ENCODE measurements at regions not wholly inside any gene's neighbourhood (a gene's known extent, or its start where the extent isn't known, plus 50 kb on each side); places are given as distances from the start of the nearest gene placed in this dataset.
A peak's percentile ranks its signal among the peaks of the same experiment; 100 is the strongest.

DNA sequence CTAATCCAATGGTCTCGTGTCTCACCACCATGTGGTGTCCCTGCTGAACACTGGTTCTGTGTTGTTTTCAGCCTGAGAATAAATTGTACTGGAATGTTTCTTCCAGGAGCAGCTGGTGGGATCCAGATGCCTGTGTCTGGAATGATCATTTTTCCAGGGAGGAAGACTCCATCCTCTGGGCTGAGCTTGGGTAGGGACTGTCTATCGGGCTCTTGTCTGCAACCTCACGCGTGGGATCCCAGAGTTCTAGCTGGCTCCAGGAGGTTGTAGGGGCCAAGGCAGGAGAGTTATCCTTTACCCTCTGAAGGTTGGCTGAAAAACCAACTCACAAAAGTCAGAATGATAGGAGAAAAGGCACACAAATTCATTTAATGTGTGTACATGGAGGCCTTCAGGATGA is 144.1 kb upstream of the B3GAT1 start:
- H3K36me3 ChIP-seq, result no peaks in the 10 kb centered on the region
- H3K27ac ChIP-seq, result no peak overlapping the region
- H3K4me3 ChIP-seq, result no peak overlapping the region
- intact Hi-C loops (cut with DNase I), result no loop called here
- peak; percentile 33 for DNase-seq
- TF ChIP-seq, protein P1, sequence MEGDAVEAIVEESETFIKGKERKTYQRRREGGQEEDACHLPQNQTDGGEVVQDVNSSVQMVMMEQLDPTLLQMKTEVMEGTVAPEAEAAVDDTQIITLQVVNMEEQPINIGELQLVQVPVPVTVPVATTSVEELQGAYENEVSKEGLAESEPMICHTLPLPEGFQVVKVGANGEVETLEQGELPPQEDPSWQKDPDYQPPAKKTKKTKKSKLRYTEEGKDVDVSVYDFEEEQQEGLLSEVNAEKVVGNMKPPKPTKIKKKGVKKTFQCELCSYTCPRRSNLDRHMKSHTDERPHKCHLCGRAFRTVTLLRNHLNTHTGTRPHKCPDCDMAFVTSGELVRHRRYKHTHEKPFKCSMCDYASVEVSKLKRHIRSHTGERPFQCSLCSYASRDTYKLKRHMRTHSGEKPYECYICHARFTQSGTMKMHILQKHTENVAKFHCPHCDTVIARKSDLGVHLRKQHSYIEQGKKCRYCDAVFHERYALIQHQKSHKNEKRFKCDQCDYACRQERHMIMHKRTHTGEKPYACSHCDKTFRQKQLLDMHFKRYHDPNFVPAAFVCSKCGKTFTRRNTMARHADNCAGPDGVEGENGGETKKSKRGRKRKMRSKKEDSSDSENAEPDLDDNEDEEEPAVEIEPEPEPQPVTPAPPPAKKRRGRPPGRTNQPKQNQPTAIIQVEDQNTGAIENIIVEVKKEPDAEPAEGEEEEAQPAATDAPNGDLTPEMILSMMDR (IDR thresholded peaks at IDR 0.05), result no peak
- no peak for TF ChIP-seq POLR2AphosphoS5 (IDR thresholded peaks at IDR 0.05)
- TF ChIP-seq EP300 (IDR thresholded peaks at IDR 0.05), result no peak
- TF ChIP-seq POLR2A (IDR thresholded peaks at IDR 0.05), result no peak
- H3K4me1 ChIP-seq, result no peaks in the 10 kb centered on the region
- WGBS, 2 donors, result 95% methylated on average over 4 of the region's 4 CpGs
- H3K27me3 ChIP-seq, result peaks cover 0 to 3% (median 0%) of the 10 kb centered on the region in 3 donors
- H3K9me3 ChIP-seq, result no peaks in the 10 kb centered on the region

DNA sequence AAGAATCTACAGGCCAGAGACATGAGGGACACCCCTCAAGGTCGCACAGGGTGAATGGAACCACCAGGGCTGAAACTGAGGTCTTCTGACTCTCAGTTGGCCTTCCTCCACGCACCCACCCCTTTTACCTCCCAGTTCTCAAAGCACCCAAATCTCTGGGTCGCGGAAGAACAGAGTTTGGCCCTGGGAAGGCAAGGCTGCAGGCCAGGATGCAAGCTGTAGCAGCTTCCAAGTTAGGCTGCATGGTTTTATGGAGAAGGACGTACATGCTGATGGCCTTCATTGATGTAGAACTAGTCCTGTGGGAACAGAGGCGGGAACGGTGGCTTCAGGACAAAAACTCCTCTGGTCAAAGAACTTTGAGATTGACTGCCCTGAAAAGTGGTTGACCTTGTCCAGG is 143.5 kb upstream of the B3GAT1 start:
- TF ChIP-seq EP300 (IDR thresholded peaks at IDR 0.05) (no peak), POLR2A (IDR thresholded peaks at IDR 0.05) (no peak), POLR2AphosphoS5 (IDR thresholded peaks at IDR 0.05) (no peak)
- TF ChIP-seq, protein P1 (IDR thresholded peaks at IDR 0.05), result no peak
- Histone ChIP-seq H3K27me3 (peaks cover 0 to 3% (median 0%) of the 10 kb centered on the region in 3 donors), H3K27ac (no peak overlapping the region), H3K4me1 (no peaks in the 10 kb centered on the region), H3K9me3 (no peaks in the 10 kb centered on the region), H3K36me3 (no peaks in the 10 kb centered on the region), H3K4me3 (no peak overlapping the region)
- DNase-seq, result no peak
- intact Hi-C loops (cut with DNase I), result no loop called here
- WGBS, 2 donors, result 92 to 94% methylated on average over 7 of the region's 7 CpGs

DNA sequence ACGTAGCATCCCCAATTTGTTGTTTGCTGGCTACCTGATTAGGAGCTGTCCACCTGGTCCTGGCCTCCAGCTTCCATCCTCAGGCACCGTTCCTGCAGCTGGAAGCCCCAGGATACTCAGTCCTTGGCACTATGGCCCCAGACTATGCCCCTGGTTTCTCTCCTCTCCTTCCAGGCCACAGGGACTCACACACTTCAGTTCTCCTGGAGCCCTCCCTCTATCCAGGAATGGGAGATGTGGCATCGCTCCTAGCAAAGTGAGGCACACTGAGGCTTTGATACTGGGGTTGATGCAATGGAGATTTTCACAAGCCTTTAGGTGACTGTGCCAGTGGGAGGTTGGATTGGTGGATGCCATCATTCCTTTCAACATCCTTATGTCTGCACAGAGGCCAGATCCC is 142.8 kb upstream of the B3GAT1 start:
- 75 to 87% methylated on average over 3 of the region's 3 CpGs for WGBS, 2 donors
- intact Hi-C loops (cut with DNase I), result no loop called here
- Histone ChIP-seq H3K4me3 (no peak overlapping the region), H3K27ac (no peak overlapping the region), H3K27me3 (peaks cover 0 to 3% (median 0%) of the 10 kb centered on the region in 3 donors), H3K9me3 (no peaks in the 10 kb centered on the region), H3K4me1 (no peaks in the 10 kb centered on the region), H3K36me3 (no peaks in the 10 kb centered on the region)
- TF ChIP-seq POLR2AphosphoS5 (IDR thresholded peaks at IDR 0.05), result no peak
- TF ChIP-seq EP300 (IDR thresholded peaks at IDR 0.05), result no peak
- no peak for TF ChIP-seq POLR2A (IDR thresholded peaks at IDR 0.05)
- TF ChIP-seq, protein P1 (IDR thresholded peaks at IDR 0.05), result no peak
- DNase-seq, result peak; percentile 26

DNA sequence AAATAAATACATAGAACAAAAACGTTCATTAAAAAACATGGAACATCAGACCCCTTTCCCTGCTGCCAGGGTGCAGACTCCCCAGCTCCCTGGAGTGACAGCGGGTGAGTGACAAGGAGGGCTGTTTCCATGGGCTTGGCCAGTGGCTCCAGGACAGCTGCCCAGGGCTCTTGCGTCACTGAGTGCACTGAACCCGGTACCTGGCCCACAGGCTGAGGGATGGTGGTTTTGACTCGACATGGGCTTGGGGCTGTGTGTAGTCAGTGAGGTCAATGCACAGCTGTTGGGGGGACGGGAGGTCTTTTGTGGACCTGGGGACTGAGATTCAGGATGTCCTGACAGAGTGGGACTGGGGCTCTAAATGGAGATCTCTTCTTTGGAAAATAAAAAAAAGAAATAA is 142.1 kb upstream of the B3GAT1 start:
- Histone ChIP-seq H3K4me1 (no peaks in the 10 kb centered on the region), H3K9me3 (no peaks in the 10 kb centered on the region), H3K4me3 (no peak overlapping the region), H3K27ac (no peak overlapping the region), H3K27me3 (peaks cover 0 to 3% (median 0%) of the 10 kb centered on the region in 3 donors), H3K36me3 (no peaks in the 10 kb centered on the region)
- TF ChIP-seq, protein P1 (IDR thresholded peaks at IDR 0.05), result no peak
- TF ChIP-seq EP300 (IDR thresholded peaks at IDR 0.05) (no peak), POLR2A (IDR thresholded peaks at IDR 0.05) (no peak), POLR2AphosphoS5 (IDR thresholded peaks at IDR 0.05) (no peak)
- 80 to 83% methylated on average over 6 of the region's 6 CpGs for WGBS, 2 donors
- intact Hi-C loops (cut with DNase I), result no loop called here
- DNase-seq, result peak; percentile 40

DNA sequence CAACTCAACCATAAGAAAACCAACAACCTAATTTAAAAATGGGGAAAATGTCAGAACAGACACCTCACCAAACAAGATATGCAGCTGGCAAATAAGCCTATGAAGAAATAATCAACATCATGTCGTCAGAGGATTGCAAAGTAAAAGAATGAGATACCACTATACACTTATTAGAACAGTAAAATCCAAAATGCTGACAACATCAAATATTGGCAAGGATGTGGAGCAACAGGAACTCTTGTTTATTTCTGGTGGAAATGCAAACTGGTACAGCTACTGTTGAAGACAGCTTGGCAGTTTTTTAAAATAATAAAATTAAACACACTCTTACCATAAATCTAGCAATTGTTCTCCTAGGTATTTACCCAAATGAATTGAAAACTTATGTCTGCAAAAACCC is 140.7 kb upstream of the B3GAT1 start:
- intact Hi-C loops (cut with DNase I), result no loop called here
- H3K4me1 ChIP-seq, result no peaks in the 10 kb centered on the region
- H3K27me3 ChIP-seq, result peaks cover 0 to 3% (median 0%) of the 10 kb centered on the region in 3 donors
- WGBS, 2 donors, result 65 to 80% methylated on average over 1 of the region's 1 CpG
- DNase-seq, result no peak
- H3K36me3 ChIP-seq, result no peaks in the 10 kb centered on the region
- no peak overlapping the region for H3K4me3 ChIP-seq
- no peak overlapping the region for H3K27ac ChIP-seq
- no peaks in the 10 kb centered on the region for H3K9me3 ChIP-seq
- no peak for TF ChIP-seq POLR2AphosphoS5 (IDR thresholded peaks at IDR 0.05)
- TF ChIP-seq, protein P1 (IDR thresholded peaks at IDR 0.05), result no peak
- TF ChIP-seq POLR2A (IDR thresholded peaks at IDR 0.05), result no peak
- no peak for TF ChIP-seq EP300 (IDR thresholded peaks at IDR 0.05)

Data from sigmoid colon (tissue), 6 donors.